GM21526 (cell line): ENCODE measurements at regions not wholly inside any gene's neighbourhood (a gene's known extent, or its start where the extent isn't known, plus 50 kb on each side); places are given as distances from the start of the nearest gene placed in this dataset.

Source experiments
- ATAC-seq: cut with Tn5 transposase; IDR thresholded peaks from one replicate; pipeline ENCODE4 v1.9.1; 2021; ENCODE audit warnings: moderate library complexity; ENCODE audit not compliant: unreplicated experiment, low FRiP score

GRCh38 chr11:28606930-28607329 is 498.7 kb downstream of the METTL15 start:
- ATAC-seq, result no peak

GRCh38 chr11:28599656-28600055 is 491.5 kb downstream of the METTL15 start:
- no peak for ATAC-seq

- ATAC-seq, result no peak
Observed at GRCh38 chr11:28598531-28598930, 490.3 kb downstream of the METTL15 start.

DNA sequence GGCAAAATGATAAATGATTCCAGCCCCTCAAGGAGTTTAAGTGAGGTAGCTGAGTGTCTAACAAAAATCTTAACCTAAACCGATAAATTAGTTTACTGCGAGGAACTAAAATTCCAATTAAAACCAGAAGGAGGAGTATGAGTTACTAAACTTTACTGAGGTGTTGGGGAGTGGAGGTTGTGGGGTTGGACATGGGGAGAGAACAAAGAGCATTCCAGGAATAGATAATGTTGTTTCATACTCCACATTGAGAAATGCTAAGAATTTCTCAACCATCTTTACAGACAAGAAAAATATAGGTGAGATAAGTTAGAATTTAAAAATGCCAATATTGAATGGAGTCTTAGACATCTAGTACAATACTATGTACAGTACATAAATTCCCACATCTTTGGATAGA is 488.6 kb downstream of the METTL15 start:
- ATAC-seq, result no peak

GRCh38 chr11:28592141-28592540 is 484.0 kb downstream of the METTL15 start:
- no peak for ATAC-seq

GRCh38 chr11:28584992-28585391 is 476.8 kb downstream of the METTL15 start:
- no peak for ATAC-seq

DNA sequence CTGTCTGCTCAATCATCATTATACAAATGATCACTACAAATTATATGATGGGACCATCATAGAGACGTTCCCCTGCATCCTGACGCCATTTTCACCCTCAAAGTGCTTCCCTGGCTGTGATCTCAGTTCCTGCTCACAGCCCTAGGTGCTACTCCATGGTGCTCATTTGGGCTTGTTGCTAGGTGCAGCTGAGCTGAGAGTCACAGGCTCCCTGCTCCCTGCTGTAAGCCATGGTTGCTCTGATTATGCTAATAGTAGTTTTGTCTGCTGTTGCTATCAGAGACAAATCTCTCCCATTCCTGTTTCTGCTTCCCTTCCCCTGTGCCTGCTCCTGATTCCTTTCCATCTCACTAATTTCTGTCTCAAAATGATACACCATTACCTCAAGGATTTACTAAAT is 474.3 kb downstream of the METTL15 start:
- no peak for ATAC-seq

DNA sequence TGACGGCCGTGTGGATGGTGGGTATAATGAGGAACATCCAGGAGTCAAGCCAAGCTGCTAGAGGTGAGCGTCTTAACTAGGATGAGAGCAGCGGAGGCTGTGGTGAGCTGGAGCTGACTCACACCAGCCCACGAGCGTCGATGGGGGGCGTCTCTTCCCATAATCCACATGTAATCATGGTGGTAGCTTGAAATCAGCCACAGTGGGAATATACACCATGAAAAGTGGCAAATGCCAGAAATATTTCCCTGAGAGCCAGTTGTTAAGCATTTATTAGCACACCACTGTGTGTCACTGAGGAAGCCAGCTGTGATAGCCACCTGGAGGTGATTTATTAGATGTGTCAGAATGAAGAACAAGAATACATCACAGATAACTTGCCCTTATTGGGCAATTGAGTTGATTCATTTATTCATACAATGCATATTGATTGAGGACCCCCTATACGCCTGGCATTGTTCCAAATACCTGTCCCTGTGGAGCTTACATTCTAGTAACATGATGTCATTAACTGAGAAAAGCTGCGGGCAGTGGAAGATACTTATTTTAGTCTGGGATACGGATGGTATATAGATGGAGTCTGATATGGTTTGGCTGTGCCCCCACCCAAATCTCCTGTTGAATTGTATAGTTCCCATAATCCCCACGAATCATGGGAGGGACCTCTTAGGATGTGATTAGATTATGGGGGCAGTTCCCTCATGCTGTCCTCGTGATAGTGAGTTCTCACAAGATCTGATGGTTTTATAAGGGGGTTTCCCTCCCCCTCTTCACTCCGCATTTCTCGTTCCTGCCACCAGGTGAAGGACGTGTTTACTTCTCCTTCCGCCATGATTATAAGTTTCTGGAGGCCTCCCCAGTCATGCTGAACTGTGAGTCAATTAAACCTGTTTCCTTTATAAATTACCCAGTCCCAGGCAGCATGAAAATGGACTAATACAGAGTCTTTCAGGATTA is 473.4 kb downstream of the METTL15 start:
- no peak for ATAC-seq

- ATAC-seq, result no peak
Observed at GRCh38 chr11:28571371-28571770, 463.2 kb downstream of the METTL15 start.

GRCh38 chr11:28569106-28569505 is 460.9 kb downstream of the METTL15 start:
- ATAC-seq, result no peak

- no peak for ATAC-seq
Observed at GRCh38 chr11:28566339-28567089, 458.3 kb downstream of the METTL15 start.

- no peak for ATAC-seq
Observed at GRCh38 chr11:28559492-28559891, 451.3 kb downstream of the METTL15 start.

GRCh38 chr11:28547321-28547741 is 439.1 kb downstream of the METTL15 start:
- no peak for ATAC-seq

DNA sequence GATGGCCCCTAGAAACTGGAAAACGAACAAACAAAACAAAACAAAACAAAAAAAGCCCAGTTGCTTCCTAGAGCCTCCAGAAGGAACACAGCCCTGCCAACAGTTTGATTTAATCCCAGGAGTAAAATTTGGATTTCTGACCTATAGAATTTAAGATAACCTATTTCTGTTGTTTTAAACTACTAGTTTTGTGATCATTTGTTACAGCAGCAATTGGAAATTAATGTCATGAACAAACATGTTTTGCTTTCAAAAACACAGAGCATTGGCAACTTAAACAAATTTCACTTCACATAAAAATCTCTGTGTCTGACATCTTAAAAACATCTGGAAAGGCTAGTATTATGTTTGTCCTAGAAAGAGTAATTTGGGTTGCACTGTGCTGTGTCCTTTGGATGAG is 437.3 kb downstream of the METTL15 start:
- no peak for ATAC-seq

DNA sequence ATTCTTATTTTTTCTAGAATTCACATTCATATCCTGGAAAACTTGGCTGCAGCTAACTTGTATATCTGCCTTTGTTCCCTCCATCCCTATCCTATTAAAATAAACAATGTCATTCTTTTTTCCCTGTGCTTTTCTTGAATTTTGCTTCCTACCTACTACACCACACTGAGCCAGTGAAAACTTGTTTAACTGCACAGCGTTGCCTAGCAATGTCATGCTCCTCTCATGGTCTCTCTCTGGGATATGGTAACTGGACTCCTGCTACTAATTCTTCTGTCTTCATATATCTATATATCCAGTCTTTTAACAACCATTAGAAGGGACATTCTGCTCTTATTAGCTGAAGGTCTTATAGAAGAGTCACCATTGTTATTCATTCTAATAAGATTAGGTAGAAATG is 434.4 kb downstream of the METTL15 start:
- ATAC-seq, result no peak

DNA sequence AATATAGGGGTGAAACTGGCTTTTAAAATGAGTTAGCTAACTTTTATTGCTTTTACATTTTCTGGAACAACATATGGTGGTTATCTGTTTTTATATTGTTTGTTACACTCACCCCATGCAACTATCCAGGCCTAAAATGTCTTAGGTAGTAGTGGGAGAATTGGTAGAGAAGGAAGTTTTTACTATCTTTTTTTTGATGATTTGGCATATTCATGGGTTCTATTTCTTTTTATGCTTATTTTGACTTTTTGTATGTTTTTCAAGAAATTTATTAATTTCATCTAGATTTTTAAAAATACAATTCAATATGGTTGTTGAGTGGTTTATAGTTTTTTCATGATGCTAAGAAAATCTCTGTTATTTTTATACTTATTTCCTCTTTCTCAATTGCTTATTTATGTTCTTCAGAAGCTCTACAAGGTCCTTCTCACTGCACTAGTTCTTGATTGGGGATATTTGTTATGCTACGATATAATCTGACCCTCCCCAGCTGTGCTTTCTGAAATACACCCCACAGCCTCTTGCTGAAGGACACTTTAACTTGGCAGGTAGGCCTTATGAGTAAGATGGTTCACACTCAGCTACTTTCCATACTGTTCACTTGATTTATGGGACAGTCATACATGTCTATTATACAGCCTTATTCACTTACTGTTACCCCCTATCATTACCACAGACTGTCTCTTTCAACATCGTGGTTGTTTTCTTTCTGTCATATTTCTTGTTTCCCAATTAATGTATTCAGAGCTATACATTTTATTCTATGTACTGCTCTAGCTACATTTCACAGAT is 431.2 kb downstream of the METTL15 start:
- ATAC-seq, result no peak

- no peak for ATAC-seq
Observed at GRCh38 chr11:28537822-28538221, 429.6 kb downstream of the METTL15 start.

- ATAC-seq, result no peak
Observed at GRCh38 chr11:28536504-28537267, 428.5 kb downstream of the METTL15 start.

GRCh38 chr11:28535677-28536076 is 427.5 kb downstream of the METTL15 start:
- ATAC-seq, result no peak
